Heart left ventricle (tissue), 13 donors: ENCODE measurements at regions not wholly inside any gene's neighbourhood (a gene's known extent, or its start where the extent isn't known, plus 50 kb on each side); places are given as distances from the start of the nearest gene placed in this dataset.

Source experiments
- CTCF ChIP-seq, 12 donors: fragments of 200-600 bp; sonication (generic) in 4 of 12; IDR thresholded peaks; one replicate each; pipeline versions ENCODE4 v1.5.0 to v1.8.0; 2018 to 2022; ENCODE audit warnings: antibody characterized with exemption in 12 of 12, mild to moderate bottlenecking in 5 of 12
- POLR2A ChIP-seq, 2 donors: fragments of 450-650 bp; IDR thresholded peaks; one replicate each; pipeline ENCODE4 v1.6.1; 2017; ENCODE audit warnings: antibody characterized with exemption in 2 of 2, mild to moderate bottlenecking in 2 of 2, moderate library complexity in 2 of 2
- donor health status: ischemic (EF 13 %, LVEDD 7.1; RV severe dilation, severe dysfunction).
- donor health status: DM: no; HTN: yes; CAD: no.
- donor health status: DM: no; HTN: no; CAD: no.
- donor health status: ischemic (EF 25% LVEDD 6.9; RV normal size, moderate dysfunction).
- donor health status: ischemic (EF 25% LVEDD 5.7; RV mildly dilated, moderate dysfunction).
- donor health status: ischemic (EF 35%, LVEDD 5.7; RV mildly dilated, moderate dysfunction).
- donor health status: nonischemic (EF 11% LVEDD 7.7; RV severe dilation, severe dysfunction).
- donor health status: DM: yes; HTN: yes; CAD: no.
- donor health status: PGD.
- donor health status: ischemic (EF 29% LVEDD 5.4; RV normal size, mild dysfunction).
- donor health status: nonischemic (EF 23%, LVEDD 6.1; RV moderate dilation, normal function).

- no peak for TF ChIP-seq CTCF (IDR thresholded peaks at IDR 0.05)
- TF ChIP-seq POLR2A (IDR thresholded peaks at IDR 0.05), result no peak
These were observed 230.6 kb downstream of the UTRN start for GRCh38 chr6:144515761-144516160.
